Uterus (tissue), 2 donors: ENCODE measurements at regions not wholly inside any gene's neighbourhood (a gene's known extent, or its start where the extent isn't known, plus 50 kb on each side); places are given as distances from the start of the nearest gene placed in this dataset.

Source experiments
- CTCF ChIP-seq, 4 experiments: fragments of 200-600 bp in 2 of 4; fragments of 450-650 bp in 2 of 4; sonication (generic) in 2 of 4; IDR thresholded peaks; one replicate each; pipeline ENCODE4 v1.5.1; 2016 to 2019; ENCODE audit warnings: antibody characterized with exemption in 4 of 4, mild to moderate bottlenecking in 2 of 4, moderate library complexity in 1 of 4
- POLR2A ChIP-seq, 2 donors: fragments of 450-650 bp; IDR thresholded peaks; one replicate each; pipeline ENCODE4 v1.6.1; 2016; ENCODE audit warnings: antibody characterized with exemption in 2 of 2, mild to moderate bottlenecking in 1 of 2, moderate library complexity in 1 of 2

- no peak for TF ChIP-seq POLR2A (IDR thresholded peaks at IDR 0.05)
- no peak for TF ChIP-seq CTCF (IDR thresholded peaks at IDR 0.05)
Measured at GRCh38 chr4:27089186-27089585, 228.5 kb downstream of the STIM2 start.
